GM18870 (cell line): ENCODE measurements at regions not wholly inside any gene's neighbourhood (a gene's known extent, or its start where the extent isn't known, plus 50 kb on each side); places are given as distances from the start of the nearest gene placed in this dataset.

Experiments used
- ATAC-seq: cut with Tn5 transposase; IDR thresholded peaks from one replicate; pipeline ENCODE4 v1.9.1; 2021; ENCODE audit warnings: moderate library complexity; ENCODE audit not compliant: unreplicated experiment

- ATAC-seq, result no peak
These were observed 452.0 kb upstream of the ZNF608 start for GRCh38 chr5:125198270-125198974.

GRCh38 chr5:125199373-125199772 lies 452.9 kb upstream of the ZNF608 start:
- ATAC-seq, result no peak

GRCh38 chr5:125199968-125200865 lies 453.8 kb upstream of the ZNF608 start:
- ATAC-seq, result no peak

- ATAC-seq, result no peak
These were observed 454.5 kb upstream of the ZNF608 start for GRCh38 chr5:125200866-125201373.

- no peak for ATAC-seq
These were observed 455.1 kb upstream of the ZNF608 start for GRCh38 chr5:125201446-125202052.

GRCh38 chr5:125202353-125202752 lies 455.9 kb upstream of the ZNF608 start:
- ATAC-seq, result no peak

GRCh38 chr5:125202871-125203438 lies 456.5 kb upstream of the ZNF608 start:
- ATAC-seq, result no peak

GRCh38 chr5:125203912-125204311 lies 457.5 kb upstream of the ZNF608 start:
- no peak for ATAC-seq

GRCh38 chr5:125205601-125206225 lies 459.3 kb upstream of the ZNF608 start:
- ATAC-seq, result no peak

- ATAC-seq, result no peak
These were observed 461.4 kb upstream of the ZNF608 start for GRCh38 chr5:125207856-125208255.

GRCh38 chr5:125209650-125210049 lies 463.2 kb upstream of the ZNF608 start:
- no peak for ATAC-seq

- ATAC-seq, result no peak
These were observed 464.0 kb upstream of the ZNF608 start for GRCh38 chr5:125210242-125210947.

GRCh38 chr5:125214080-125214479 lies 467.6 kb upstream of the ZNF608 start:
- ATAC-seq, result peak; percentile 97

- no peak for ATAC-seq
These were observed 469.2 kb upstream of the ZNF608 start for GRCh38 chr5:125215593-125215992.

- peak; percentile 65 for ATAC-seq
These were observed 473.3 kb upstream of the ZNF608 start for GRCh38 chr5:125219710-125220109.

- ATAC-seq, result no peak
These were observed 473.8 kb upstream of the ZNF608 start for GRCh38 chr5:125220284-125220683.

- no peak for ATAC-seq
These were observed 476.3 kb upstream of the ZNF608 start for GRCh38 chr5:125222597-125223240.

GRCh38 chr5:125225424-125225823 lies 479.0 kb upstream of the ZNF608 start:
- no peak for ATAC-seq

GRCh38 chr5:125226825-125227224 lies 480.4 kb upstream of the ZNF608 start:
- no peak for ATAC-seq
